Testis (tissue), 2 donors: ENCODE measurements at regions not wholly inside any gene's neighbourhood (a gene's known extent, or its start where the extent isn't known, plus 50 kb on each side); places are given as distances from the start of the nearest gene placed in this dataset.
"Not testable (repeated sequence)": the region's sequence is repeated elsewhere in the genome, so short reads cannot be mapped to it uniquely, and the experiment has no call there.

Experiments used
- DNase-seq: peaks from one replicate; pipeline ENCODE4 v3.0.0-alpha.2; 2019
- H3K27ac ChIP-seq, 2 donors: fragments of 200-600 bp; sonication (generic); one replicate each; pipeline ENCODE4 v1.5.1; 2019
- H3K27me3 ChIP-seq: fragments of 200-600 bp; sonication (generic); one replicate; pipeline ENCODE4 v1.5.1; 2019
- H3K36me3 ChIP-seq: fragments of 200-600 bp; sonication (generic); one replicate; pipeline ENCODE4 v1.5.1; 2017; ENCODE audit warnings: low read depth; ENCODE audit errors: missing control alignments
- H3K4me1 ChIP-seq: fragments of 200-600 bp; sonication (generic); one replicate; pipeline ENCODE4 v1.5.1; 2019
- H3K4me3 ChIP-seq, 2 donors: fragments of 200-600 bp; sonication (generic); one replicate each; pipeline ENCODE4 v1.5.1; 2017 to 2019
- H3K9me3 ChIP-seq: fragments of 200-600 bp; sonication (generic); one replicate; pipeline ENCODE4 v1.5.1; 2017
- WGBS, 2 donors: methylation state at CpG; one replicate each; pipeline ENCODE4 v1.1.5; 2018; 5-methylcytosine and 5-hydroxymethylcytosine counted together
- intact Hi-C: fragments of 100-400 bp; cut with DNase I; formaldehyde crosslinking; loops from one replicate; pipeline ENCODE4 v1.15.1; 2023; ENCODE audit warnings: low total_unique reads

- DNase-seq, intact Hi-C loops, H3K9me3 ChIP-seq, H3K4me3 ChIP-seq, H3K27ac ChIP-seq, H3K27me3 ChIP-seq, H3K4me1 ChIP-seq, H3K36me3 ChIP-seq: not testable (repeated sequence)
- no CpG with 5 or more reads among the region's 6 CpGs for WGBS, 2 donors
Observed at GRCh38 chr2:89236832-89237450, 545.5 kb downstream of the RPIA start.

GRCh38 chr2:89237783-89238182, 546.3 kb downstream of the RPIA start:
- H3K4me1 ChIP-seq, H3K27me3 ChIP-seq, DNase-seq, H3K4me3 ChIP-seq, H3K9me3 ChIP-seq, H3K36me3 ChIP-seq, H3K27ac ChIP-seq, intact Hi-C loops: not testable (repeated sequence)
- WGBS, 2 donors = no CpG with 5 or more reads among the region's 4 CpGs

- H3K4me1 ChIP-seq, H3K9me3 ChIP-seq, H3K36me3 ChIP-seq, H3K4me3 ChIP-seq, DNase-seq, H3K27me3 ChIP-seq, H3K27ac ChIP-seq, intact Hi-C loops: not testable (repeated sequence)
- 57 to 75% methylated on average over 2 to 4 of the region's 4 CpGs for WGBS, 2 donors
Observed at GRCh38 chr2:89243114-89243700, 551.7 kb downstream of the RPIA start.

- H3K9me3 ChIP-seq, H3K36me3 ChIP-seq, intact Hi-C loops, DNase-seq, H3K27ac ChIP-seq, H3K27me3 ChIP-seq, H3K4me3 ChIP-seq, H3K4me1 ChIP-seq: not testable (repeated sequence)
Observed at GRCh38 chr2:89244407-89244806, 552.9 kb downstream of the RPIA start.

GRCh38 chr2:89245478-89245877, 554.0 kb downstream of the RPIA start:
- H3K27ac ChIP-seq, H3K36me3 ChIP-seq, H3K4me1 ChIP-seq, H3K4me3 ChIP-seq, intact Hi-C loops, DNase-seq, H3K27me3 ChIP-seq, H3K9me3 ChIP-seq: not testable (repeated sequence)
- WGBS, 2 donors = 79 to 83% methylated on average over 1 of the region's 1 CpG

- H3K4me1 ChIP-seq, H3K36me3 ChIP-seq, DNase-seq, intact Hi-C loops, H3K4me3 ChIP-seq, H3K27me3 ChIP-seq, H3K27ac ChIP-seq, H3K9me3 ChIP-seq: not testable (repeated sequence)
- 81 to 82% methylated on average over 3 to 4 of the region's 4 CpGs for WGBS, 2 donors
Observed at GRCh38 chr2:89246027-89246426, 554.6 kb downstream of the RPIA start.

- H3K9me3 ChIP-seq, H3K27me3 ChIP-seq, DNase-seq, H3K4me3 ChIP-seq, intact Hi-C loops, H3K36me3 ChIP-seq, H3K27ac ChIP-seq, H3K4me1 ChIP-seq: not testable (repeated sequence)
- WGBS, 2 donors = 64 to 65% methylated on average over 2 of the region's 2 CpGs
Observed at GRCh38 chr2:89246620-89247019, 555.1 kb downstream of the RPIA start.

- H3K27ac ChIP-seq, H3K4me3 ChIP-seq, H3K27me3 ChIP-seq, H3K4me1 ChIP-seq, DNase-seq, intact Hi-C loops, H3K36me3 ChIP-seq, H3K9me3 ChIP-seq: not testable (repeated sequence)
- 84 to 86% methylated on average over 3 of the region's 3 CpGs for WGBS, 2 donors
Observed at GRCh38 chr2:89255013-89255412, 563.5 kb downstream of the RPIA start.

- 60 to 100% methylated on average over 1 of the region's 4 CpGs for WGBS, 2 donors
- H3K4me3 ChIP-seq, H3K36me3 ChIP-seq, H3K9me3 ChIP-seq, H3K27ac ChIP-seq, H3K4me1 ChIP-seq, H3K27me3 ChIP-seq, DNase-seq, intact Hi-C loops: not testable (repeated sequence)
Observed at GRCh38 chr2:89273443-89273842, 582.0 kb downstream of the RPIA start.

- DNase-seq, intact Hi-C loops, H3K9me3 ChIP-seq, H3K36me3 ChIP-seq, H3K27me3 ChIP-seq, H3K4me3 ChIP-seq, H3K27ac ChIP-seq, H3K4me1 ChIP-seq: not testable (repeated sequence)
- 75% methylated on average over 2 of the region's 3 CpGs; no CpG with 5 or more reads in 1 of the 2 donors for WGBS, 2 donors
Observed at GRCh38 chr2:89280536-89280935, 589.1 kb downstream of the RPIA start.

- H3K9me3 ChIP-seq, DNase-seq, H3K27ac ChIP-seq, intact Hi-C loops, H3K4me3 ChIP-seq, H3K27me3 ChIP-seq, H3K4me1 ChIP-seq, H3K36me3 ChIP-seq: not testable (repeated sequence)
- WGBS, 2 donors = 88% methylated on average over 2 of the region's 8 CpGs; no CpG with 5 or more reads in 1 of the 2 donors
Observed at GRCh38 chr2:89286448-89287080, 595.1 kb downstream of the RPIA start.

- H3K27ac ChIP-seq, H3K27me3 ChIP-seq, H3K36me3 ChIP-seq, intact Hi-C loops, H3K4me1 ChIP-seq, H3K9me3 ChIP-seq, H3K4me3 ChIP-seq, DNase-seq: not testable (repeated sequence)
- WGBS, 2 donors = no CpG with 5 or more reads among the region's 4 CpGs
Observed at GRCh38 chr2:89287084-89287483, 595.6 kb downstream of the RPIA start.
